SK-N-SH treated with all-trans-retinoic acid at 6 μM for 48 hours (cell line): ENCODE measurements at regions not wholly inside any gene's neighbourhood (a gene's known extent, or its start where the extent isn't known, plus 50 kb on each side); places are given as distances from the start of the nearest gene placed in this dataset.

Source experiments
- ATAC-seq: fragments of 200-7000 bp; cut with Tn5 transposase; 3 replicates; pipeline ENCODE4 v1.9.1; 2020; ENCODE audit warnings: mild to moderate bottlenecking, moderate library complexity
- ARNTL ChIP-seq: fragments of 450-650 bp; formaldehyde crosslinking; IDR thresholded peaks from 2 replicates; pipeline ENCODE4 v1.5.0; 2020; ENCODE audit warnings: low read depth, mild to moderate bottlenecking, moderate library complexity, borderline replicate concordance
- BACH2 ChIP-seq: fragments of 250-450 bp; sonication (Bioruptor Pico); IDR thresholded peaks from 2 replicates; pipeline ENCODE4 v1.9.0; 2021; ENCODE audit warnings: mild to moderate bottlenecking, borderline replicate concordance
- CREB5 ChIP-seq: fragments of 250-450 bp; sonication (Bioruptor Pico); IDR thresholded peaks from 2 replicates; pipeline ENCODE4 v1.5.1; 2020; ENCODE audit warnings: low read depth, mild to moderate bottlenecking, moderate library complexity
- CSDC2 ChIP-seq: fragments of 250-450 bp; sonication (Bioruptor Pico); IDR thresholded peaks from 2 replicates; pipeline ENCODE4 v1.5.0; 2020; ENCODE audit warnings: mild to moderate bottlenecking, moderate library complexity
- CSRNP3 ChIP-seq: fragments of 250-450 bp; sonication (Bioruptor Pico); IDR thresholded peaks from 2 replicates; pipeline ENCODE4 v1.5.1; 2021; ENCODE audit warnings: mild to moderate bottlenecking, moderate library complexity
- ESRRG ChIP-seq: fragments of 250-450 bp; sonication (Bioruptor Pico); IDR thresholded peaks from 2 replicates; pipeline ENCODE4 v1.6.1; 2021; ENCODE audit warnings: mild to moderate bottlenecking
- GLIS3 ChIP-seq: fragments of 250-450 bp; sonication (Bioruptor Pico); IDR thresholded peaks from 2 replicates; pipeline ENCODE4 v1.5.0; 2020; ENCODE audit warnings: mild to moderate bottlenecking, moderate library complexity
- ISL1 ChIP-seq: fragments of 250-450 bp; sonication (Bioruptor Pico); IDR thresholded peaks from 2 replicates; pipeline ENCODE4 v2.1.2; 2022; ENCODE audit warnings: mild to moderate bottlenecking, moderate library complexity
- POU6F1 ChIP-seq: fragments of 250-450 bp; sonication (Bioruptor Pico); IDR thresholded peaks from 2 replicates; pipeline ENCODE4 v1.8.0; 2021; ENCODE audit warnings: low read depth, mild to moderate bottlenecking, moderate library complexity, borderline replicate concordance
- PPARA ChIP-seq: fragments of 250-450 bp; sonication (Bioruptor Pico); IDR thresholded peaks from 2 replicates; pipeline ENCODE4 v1.5.0; 2020; ENCODE audit warnings: mild to moderate bottlenecking, borderline replicate concordance
- RARB ChIP-seq: fragments of 250-450 bp; sonication (Bioruptor Pico); IDR thresholded peaks from 2 replicates; pipeline ENCODE4 v1.8.0; 2021; ENCODE audit warnings: mild to moderate bottlenecking, moderate library complexity
- SNAI2 ChIP-seq: fragments of 250-450 bp; sonication (Bioruptor Pico); IDR thresholded peaks from 2 replicates; pipeline ENCODE4 v1.5.0; 2020; ENCODE audit warnings: mild to moderate bottlenecking, moderate library complexity
- TCF4 ChIP-seq: fragments of 250-450 bp; sonication (Bioruptor Pico); IDR thresholded peaks from 2 replicates; pipeline ENCODE4 v1.8.0; 2021; ENCODE audit warnings: mild to moderate bottlenecking, moderate library complexity, borderline replicate concordance
- ZC3H10 ChIP-seq: fragments of 250-450 bp; sonication (Bioruptor Pico); IDR thresholded peaks from 2 replicates; pipeline ENCODE4 v1.5.1; 2021; ENCODE audit warnings: mild to moderate bottlenecking, moderate library complexity
- ZFP3 ChIP-seq: fragments of 250-450 bp; sonication (Bioruptor Pico); IDR thresholded peaks from 2 replicates; pipeline ENCODE4 v1.5.0; 2020; ENCODE audit warnings: mild to moderate bottlenecking, moderate library complexity
- ZFP30 ChIP-seq: fragments of 450-650 bp; formaldehyde crosslinking; IDR thresholded peaks from 2 replicates; pipeline ENCODE4 v1.5.0; 2022; ENCODE audit warnings: mild to moderate bottlenecking, moderate library complexity
- ZNF70 ChIP-seq: fragments of 450-650 bp; formaldehyde crosslinking; IDR thresholded peaks from 2 replicates; pipeline ENCODE4 v1.5.0; 2020; ENCODE audit warnings: mild to moderate bottlenecking, moderate library complexity
- ZNF8 ChIP-seq: fragments of 450-650 bp; formaldehyde crosslinking; IDR thresholded peaks from 2 replicates; pipeline ENCODE4 v1.5.0; 2020; ENCODE audit warnings: mild to moderate bottlenecking, moderate library complexity
- TF ChIP-seq, protein P1 (sequence below): fragments of 250-450 bp; sonication (Bioruptor Pico); IDR thresholded peaks from 2 replicates; pipeline ENCODE4 v1.5.0; 2020; ENCODE audit warnings: mild to moderate bottlenecking, moderate library complexity

- TF ChIP-seq BACH2: no peak
- no peak for TF ChIP-seq ISL1 (CRISPR knock-in tag)
- no peak for TF ChIP-seq ZNF70 (CRISPR knock-in tag)
- TF ChIP-seq CSRNP3: no peak
- TF ChIP-seq CSDC2 (CRISPR knock-in tag): no peak
- TF ChIP-seq ARNTL: no peak
- TF ChIP-seq SNAI2 (CRISPR knock-in tag): no peak
- TF ChIP-seq ZC3H10 (CRISPR knock-in tag): no peak
- TF ChIP-seq, protein P1, sequence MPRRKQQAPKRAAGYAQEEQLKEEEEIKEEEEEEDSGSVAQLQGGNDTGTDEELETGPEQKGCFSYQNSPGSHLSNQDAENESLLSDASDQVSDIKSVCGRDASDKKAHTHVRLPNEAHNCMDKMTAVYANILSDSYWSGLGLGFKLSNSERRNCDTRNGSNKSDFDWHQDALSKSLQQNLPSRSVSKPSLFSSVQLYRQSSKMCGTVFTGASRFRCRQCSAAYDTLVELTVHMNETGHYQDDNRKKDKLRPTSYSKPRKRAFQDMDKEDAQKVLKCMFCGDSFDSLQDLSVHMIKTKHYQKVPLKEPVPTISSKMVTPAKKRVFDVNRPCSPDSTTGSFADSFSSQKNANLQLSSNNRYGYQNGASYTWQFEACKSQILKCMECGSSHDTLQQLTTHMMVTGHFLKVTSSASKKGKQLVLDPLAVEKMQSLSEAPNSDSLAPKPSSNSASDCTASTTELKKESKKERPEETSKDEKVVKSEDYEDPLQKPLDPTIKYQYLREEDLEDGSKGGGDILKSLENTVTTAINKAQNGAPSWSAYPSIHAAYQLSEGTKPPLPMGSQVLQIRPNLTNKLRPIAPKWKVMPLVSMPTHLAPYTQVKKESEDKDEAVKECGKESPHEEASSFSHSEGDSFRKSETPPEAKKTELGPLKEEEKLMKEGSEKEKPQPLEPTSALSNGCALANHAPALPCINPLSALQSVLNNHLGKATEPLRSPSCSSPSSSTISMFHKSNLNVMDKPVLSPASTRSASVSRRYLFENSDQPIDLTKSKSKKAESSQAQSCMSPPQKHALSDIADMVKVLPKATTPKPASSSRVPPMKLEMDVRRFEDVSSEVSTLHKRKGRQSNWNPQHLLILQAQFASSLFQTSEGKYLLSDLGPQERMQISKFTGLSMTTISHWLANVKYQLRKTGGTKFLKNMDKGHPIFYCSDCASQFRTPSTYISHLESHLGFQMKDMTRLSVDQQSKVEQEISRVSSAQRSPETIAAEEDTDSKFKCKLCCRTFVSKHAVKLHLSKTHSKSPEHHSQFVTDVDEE (CRISPR knock-in tag): no peak
- TF ChIP-seq ESRRG (CRISPR knock-in tag): no peak
- no peak for TF ChIP-seq ZFP30 (CRISPR knock-in tag)
- TF ChIP-seq TCF4 (CRISPR knock-in tag): no peak
- no peak for ATAC-seq
Measured at GRCh38 chr2:106018141-106018540, 176.0 kb downstream of the UXS1 start.

DNA sequence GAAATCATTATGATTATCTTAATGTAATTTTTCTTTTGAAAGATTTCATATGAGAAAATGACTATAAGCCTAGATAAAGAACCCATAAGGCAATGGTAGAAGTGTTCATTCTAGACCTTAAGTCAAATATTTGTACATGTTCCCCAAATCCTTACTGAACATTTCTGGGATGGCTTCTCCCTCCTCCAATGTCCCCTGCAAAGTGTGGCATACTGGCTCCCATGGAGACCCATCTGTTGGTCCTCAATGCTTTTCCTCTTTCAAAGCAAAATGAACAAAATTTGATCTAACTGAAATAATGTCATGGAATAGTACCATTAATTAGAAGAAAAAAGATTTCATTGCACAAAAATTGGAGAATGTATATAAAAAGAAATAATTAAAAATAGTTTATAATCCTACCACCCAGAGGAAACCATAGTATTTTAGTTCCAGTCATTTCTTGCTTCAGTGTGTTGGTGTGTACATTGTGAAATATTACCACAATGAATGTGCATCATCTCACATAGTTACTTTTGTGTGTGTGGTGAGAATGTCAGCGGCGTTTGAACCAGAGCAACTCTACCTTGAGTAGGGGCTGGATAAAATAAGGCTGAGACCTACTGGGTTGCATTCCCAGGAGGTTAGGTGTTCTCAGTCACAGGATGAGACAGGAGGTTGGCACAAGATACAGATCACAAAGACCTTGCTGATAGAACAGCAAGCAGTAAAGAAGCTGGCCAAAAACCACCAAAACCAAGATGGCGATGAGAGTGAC lies 181.3 kb downstream of the UXS1 start:
- ATAC-seq: no peak
- TF ChIP-seq POU6F1 (CRISPR knock-in tag): no peak
- no peak for TF ChIP-seq CSRNP3
- TF ChIP-seq ZNF70 (CRISPR knock-in tag): no peak
- no peak for TF ChIP-seq ZFP30 (CRISPR knock-in tag)
- TF ChIP-seq ARNTL: no peak
- no peak for TF ChIP-seq ZFP3 (CRISPR knock-in tag)
- TF ChIP-seq CREB5 (CRISPR knock-in tag): no peak
- TF ChIP-seq SNAI2 (CRISPR knock-in tag): no peak
- no peak for TF ChIP-seq ISL1 (CRISPR knock-in tag)
- no peak for TF ChIP-seq ZC3H10 (CRISPR knock-in tag)
- TF ChIP-seq BACH2: no peak
- no peak for TF ChIP-seq PPARA (CRISPR knock-in tag)
- TF ChIP-seq CSDC2 (CRISPR knock-in tag): no peak
- no peak for TF ChIP-seq GLIS3 (CRISPR knock-in tag)
- TF ChIP-seq ESRRG (CRISPR knock-in tag): no peak
- TF ChIP-seq, protein P1 (CRISPR knock-in tag): no peak
- no peak for TF ChIP-seq ZNF8 (CRISPR knock-in tag)
- no peak for TF ChIP-seq RARB
